ENCODE measurements at regions not wholly inside any gene's neighbourhood (a gene's known extent, or its start where the extent isn't known, plus 50 kb on each side); places are given as distances from the start of the nearest gene placed in this dataset.
"Not testable (repeated sequence)": the region's sequence is repeated elsewhere in the genome, so short reads cannot be mapped to it uniquely, and the experiment has no call there.

- no peaks in the 10 kb centered on the region for H3K9me3 ChIP-seq
- peak; percentile 4 for DNase-seq
- no peak for TF ChIP-seq POLR2AphosphoS5 (IDR thresholded peaks at IDR 0.05)
- 85% methylated on average over 20 of the region's 23 CpGs; no CpG with 5 or more reads in 1 of the 2 donors for WGBS, 2 donors (ENCODE audit: low coverage in 1 of 2)
- H3K27me3 ChIP-seq = no peaks in the 10 kb centered on the region
- in situ Hi-C loops (cut with MboI; ENCODE audit: low pct_ligation_motif_present in 1 of 4, low pct_unique_long_range_greater_than_20kb in 1 of 4, low sequenced_read_pairs in 3 of 4) (no loop called here), intact Hi-C loops (cut with DNase I; ENCODE audit: low total_unique reads) (loop anchor here (10.0 kb wide), 1 partner anchor 1001 kb away; no protein-coding TSS in a partner anchor)
- H3K36me3 ChIP-seq = no peaks in the 10 kb centered on the region
- H3K4me1 ChIP-seq = no peaks in the 10 kb centered on the region
- H3K27ac ChIP-seq = no peak overlapping the region
- H3K4me3 ChIP-seq = no peak overlapping the region
Observed at GRCh38 chr14:105885561-105886320, 359.4 kb downstream of the TMEM121 start.

GRCh38 chr14:105886791-105887191 lies 360.4 kb downstream of the TMEM121 start:
- in situ Hi-C loops (cut with MboI; ENCODE audit: low pct_ligation_motif_present in 1 of 4, low pct_unique_long_range_greater_than_20kb in 1 of 4, low sequenced_read_pairs in 3 of 4); H3K4me1 ChIP-seq; H3K36me3 ChIP-seq; H3K27me3 ChIP-seq; DNase-seq; H3K27ac ChIP-seq; H3K4me3 ChIP-seq; H3K9me3 ChIP-seq: not testable (repeated sequence)
- intact Hi-C loops (cut with DNase I; ENCODE audit: low total_unique reads) = loop anchor here (10.0 kb wide), 1 partner anchor 1002 kb away; no protein-coding TSS in a partner anchor
- 75% methylated on average over 1 of the region's 4 CpGs; no CpG with 5 or more reads in 1 of the 2 donors for WGBS, 2 donors (ENCODE audit: low coverage in 1 of 2)

- Histone ChIP-seq H3K27ac (no peak overlapping the region), H3K27me3 (no peaks in the 10 kb centered on the region), H3K36me3 (no peaks in the 10 kb centered on the region), H3K4me1 (no peaks in the 10 kb centered on the region), H3K4me3 (no peak overlapping the region), H3K9me3 (no peaks in the 10 kb centered on the region)
- 24% methylated on average over 2 of the region's 2 CpGs; no CpG with 5 or more reads in 1 of the 2 donors for WGBS, 2 donors (ENCODE audit: low coverage in 1 of 2)
- intact Hi-C loops (cut with DNase I; ENCODE audit: low total_unique reads) = loop anchor here (10.0 kb wide), 1 partner anchor 1003 kb away; no protein-coding TSS in a partner anchor
- no peak for DNase-seq
- TF ChIP-seq POLR2AphosphoS5 (IDR thresholded peaks at IDR 0.05) = no peak
- in situ Hi-C loops (cut with MboI; ENCODE audit: low pct_ligation_motif_present in 1 of 4, low pct_unique_long_range_greater_than_20kb in 1 of 4, low sequenced_read_pairs in 3 of 4) = no loop called here
Observed at GRCh38 chr14:105887692-105888091, 361.3 kb downstream of the TMEM121 start.

- H3K27me3 ChIP-seq = no peaks in the 10 kb centered on the region
- no peaks in the 10 kb centered on the region for H3K4me1 ChIP-seq
- TF ChIP-seq CTCF (IDR thresholded peaks at IDR 0.05) = no peak
- TF ChIP-seq POLR2AphosphoS5 (IDR thresholded peaks at IDR 0.05) = no peak
- no peak for TF ChIP-seq EP300 (IDR thresholded peaks at IDR 0.05; ENCODE audit: low read depth)
- TF ChIP-seq POLR2A (IDR thresholded peaks at IDR 0.05) = no peak
- no peaks in the 10 kb centered on the region for H3K9me3 ChIP-seq
- WGBS, 2 donors (ENCODE audit: low coverage in 1 of 2) = 75% methylated on average over 2 of the region's 2 CpGs; no CpG with 5 or more reads in 1 of the 2 donors
- no peak overlapping the region for H3K4me3 ChIP-seq
- intact Hi-C loops (cut with DNase I; ENCODE audit: low total_unique reads) (loop anchor here (10.0 kb wide), 1 partner anchor 1003 kb away; no protein-coding TSS in a partner anchor), in situ Hi-C loops (cut with MboI; ENCODE audit: low pct_ligation_motif_present in 1 of 4, low pct_unique_long_range_greater_than_20kb in 1 of 4, low sequenced_read_pairs in 3 of 4) (no loop called here)
- H3K36me3 ChIP-seq = no peaks in the 10 kb centered on the region
- DNase-seq = no peak
- no peak overlapping the region for H3K27ac ChIP-seq
Observed at GRCh38 chr14:105888151-105888550, 361.8 kb downstream of the TMEM121 start.

- Histone ChIP-seq H3K27ac (no peak overlapping the region), H3K4me3 (no peak overlapping the region), H3K9me3 (no peaks in the 10 kb centered on the region), H3K4me1 (no peaks in the 10 kb centered on the region), H3K27me3 (no peaks in the 10 kb centered on the region), H3K36me3 (no peaks in the 10 kb centered on the region)
- 84 to 90% methylated on average over 1 to 16 of the region's 20 CpGs for WGBS, 2 donors (ENCODE audit: low coverage in 1 of 2)
- intact Hi-C loops (cut with DNase I; ENCODE audit: low total_unique reads) = loop anchor here (10.0 kb wide), 1 partner anchor 1004 kb away; no protein-coding TSS in a partner anchor
- in situ Hi-C loops (cut with MboI; ENCODE audit: low pct_ligation_motif_present in 1 of 4, low pct_unique_long_range_greater_than_20kb in 1 of 4, low sequenced_read_pairs in 3 of 4) = no loop called here
- DNase-seq = peak; percentile 3
- TF ChIP-seq POLR2AphosphoS5 (IDR thresholded peaks at IDR 0.05) (no peak), EP300 (IDR thresholded peaks at IDR 0.05; ENCODE audit: low read depth) (no peak), CTCF (IDR thresholded peaks at IDR 0.05) (no peak), POLR2A (IDR thresholded peaks at IDR 0.05) (no peak)
Observed at GRCh38 chr14:105888784-105889665, 362.6 kb downstream of the TMEM121 start.
